OCI-LY3 (cell line): ENCODE measurements at regions not wholly inside any gene's neighbourhood (a gene's known extent, or its start where the extent isn't known, plus 50 kb on each side); places are given as distances from the start of the nearest gene placed in this dataset.

Experiments used
- H2AFZ ChIP-seq: fragments of 200-600, 300-600 bp; shearing (Covaris generic); 2 replicates; pipeline ENCODE4 v1.6.0; 2014; ENCODE audit warnings: antibody characterized with exemption, low read depth, low read length
- H3K27ac ChIP-seq: fragments of 200-600, 300-600 bp; sonication (generic); 2 replicates; pipeline ENCODE4 v1.5.1; 2014; ENCODE audit warnings: mild to moderate bottlenecking, low read length, moderate library complexity, mixed read lengths
- H3K27me3 ChIP-seq: fragments of 200-600, 300-600 bp; sonication (generic); 2 replicates; pipeline ENCODE4 v1.6.1; 2014; ENCODE audit warnings: low read depth, low read length, mixed read lengths
- H3K36me3 ChIP-seq: fragments of 200-600, 300-600 bp; sonication (generic); replicated peaks from 2 replicates; pipeline ENCODE3; 2014; ENCODE audit warnings: low read depth, low read length, mixed read lengths
- H3K4me1 ChIP-seq: fragments of 300-600, 200-600 bp; sonication (generic); 2 replicates; pipeline ENCODE4 v1.6.1; 2014; ENCODE audit warnings: low read length, mixed read lengths
- H3K4me2 ChIP-seq: fragments of 200-600, 300-600 bp; sonication (generic); 2 replicates; pipeline ENCODE4 v1.6.1; 2014; ENCODE audit warnings: low read length, mixed read lengths
- H3K4me3 ChIP-seq: fragments of 300-600, 200-600 bp; sonication (generic); 2 replicates; pipeline ENCODE4 v1.5.1; 2014; ENCODE audit warnings: antibody characterized with exemption, mild to moderate bottlenecking, low read length, moderate library complexity
- H3K79me2 ChIP-seq: fragments of 300-600, 200-600 bp; shearing (Covaris generic); 2 replicates; pipeline ENCODE4 v1.6.1; 2014; ENCODE audit warnings: mild to moderate bottlenecking, low read length, mixed read lengths
- H3K9ac ChIP-seq: fragments of 300-600, 200-600 bp; shearing (Covaris generic); 2 replicates; pipeline ENCODE4 v1.6.0; 2014; ENCODE audit warnings: mild to moderate bottlenecking, low read length, moderate library complexity
- H3K9me3 ChIP-seq: fragments of 200-600, 300-600 bp; shearing (Covaris generic); 2 replicates; pipeline ENCODE4 v1.6.1; 2014; ENCODE audit warnings: low read length, mixed read lengths; ENCODE audit not compliant: insufficient read depth
- H4K20me1 ChIP-seq: fragments of 200-600, 300-600 bp; sonication (generic); 2 replicates; pipeline ENCODE4 v1.6.1; 2016; ENCODE audit warnings: low read length, mixed read lengths; ENCODE audit not compliant: insufficient read depth
- CTCF ChIP-seq: fragments of 200-600, 300-600 bp; sonication (generic); IDR thresholded peaks from 2 replicates; pipeline ENCODE4 v1.5.1; 2014; ENCODE audit warnings: antibody characterized with exemption, low read length, low read depth
- EZH2phosphoT487 ChIP-seq: fragments of 200-600 bp; shearing (Covaris generic); IDR thresholded peaks from 2 replicates; pipeline ENCODE4 v1.6.1; 2018; ENCODE audit warnings: antibody characterized with exemption, mixed run types, low read depth

DNA sequence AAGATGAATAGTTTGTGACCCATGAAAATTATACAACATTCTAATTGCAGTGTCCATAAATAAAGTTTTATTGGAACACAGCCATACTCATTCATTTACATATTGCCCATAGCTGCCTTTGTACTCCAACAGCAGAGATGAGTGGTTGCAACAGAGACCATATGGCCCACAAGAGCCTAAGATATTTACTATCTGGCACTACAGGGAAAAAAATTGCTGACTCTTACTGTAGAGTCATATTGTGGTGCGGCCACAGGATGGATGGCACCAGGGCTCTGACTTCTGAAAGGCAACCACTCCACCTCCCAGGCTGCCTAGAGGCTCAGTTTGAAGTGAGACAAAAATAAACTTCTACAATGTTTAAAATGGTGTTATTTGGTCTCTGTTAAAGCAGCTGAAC is 404.0 kb upstream of the ATP5MC3 start:
- no peaks in the 10 kb centered on the region for H3K36me3 ChIP-seq
- no peak overlapping the region for H2AFZ ChIP-seq
- no peaks in the 10 kb centered on the region for H4K20me1 ChIP-seq
- H3K4me2 ChIP-seq: no peak overlapping the region
- H3K9me3 ChIP-seq: no peaks in the 10 kb centered on the region
- no peak overlapping the region for H3K4me3 ChIP-seq
- H3K9ac ChIP-seq: no peak overlapping the region
- H3K27ac ChIP-seq: no peak overlapping the region
- TF ChIP-seq EZH2phosphoT487 (no peak), CTCF (no peak)
- H3K4me1 ChIP-seq: no peaks in the 10 kb centered on the region
- H3K27me3 ChIP-seq: no peaks in the 10 kb centered on the region
- H3K79me2 ChIP-seq: no peaks in the 10 kb centered on the region

GRCh38 chr2:175580652-175581051 is 399.1 kb upstream of the ATP5MC3 start:
- H4K20me1 ChIP-seq: no peaks in the 10 kb centered on the region
- H3K9me3 ChIP-seq: no peaks in the 10 kb centered on the region
- H3K36me3 ChIP-seq: no peaks in the 10 kb centered on the region
- H3K4me2 ChIP-seq: no peak overlapping the region
- TF ChIP-seq EZH2phosphoT487 (no peak), CTCF (no peak)
- H3K27me3 ChIP-seq: no peaks in the 10 kb centered on the region
- no peak overlapping the region for H3K9ac ChIP-seq
- no peak overlapping the region for H3K4me3 ChIP-seq
- H3K27ac ChIP-seq: no peak overlapping the region
- no peak overlapping the region for H2AFZ ChIP-seq
- no peaks in the 10 kb centered on the region for H3K79me2 ChIP-seq
- peaks cover 22% of the 10 kb centered on the region for H3K4me1 ChIP-seq

- H3K4me3 ChIP-seq: no peak overlapping the region
- H3K4me1 ChIP-seq: peaks cover 29% of the 10 kb centered on the region
- H3K79me2 ChIP-seq: no peaks in the 10 kb centered on the region
- H3K9ac ChIP-seq: no peak overlapping the region
- no peak overlapping the region for H2AFZ ChIP-seq
- H3K4me2 ChIP-seq: peak overlapping the region; percentile 22; the same call in 1 of the 2 replicates
- H3K27me3 ChIP-seq: no peaks in the 10 kb centered on the region
- no peaks in the 10 kb centered on the region for H3K36me3 ChIP-seq
- TF ChIP-seq CTCF (no peak), EZH2phosphoT487 (no peak)
- H4K20me1 ChIP-seq: no peaks in the 10 kb centered on the region
- H3K9me3 ChIP-seq: no peaks in the 10 kb centered on the region
- no peak overlapping the region for H3K27ac ChIP-seq
Observed at GRCh38 chr2:175579646-175580045, 398.1 kb upstream of the ATP5MC3 start.

DNA sequence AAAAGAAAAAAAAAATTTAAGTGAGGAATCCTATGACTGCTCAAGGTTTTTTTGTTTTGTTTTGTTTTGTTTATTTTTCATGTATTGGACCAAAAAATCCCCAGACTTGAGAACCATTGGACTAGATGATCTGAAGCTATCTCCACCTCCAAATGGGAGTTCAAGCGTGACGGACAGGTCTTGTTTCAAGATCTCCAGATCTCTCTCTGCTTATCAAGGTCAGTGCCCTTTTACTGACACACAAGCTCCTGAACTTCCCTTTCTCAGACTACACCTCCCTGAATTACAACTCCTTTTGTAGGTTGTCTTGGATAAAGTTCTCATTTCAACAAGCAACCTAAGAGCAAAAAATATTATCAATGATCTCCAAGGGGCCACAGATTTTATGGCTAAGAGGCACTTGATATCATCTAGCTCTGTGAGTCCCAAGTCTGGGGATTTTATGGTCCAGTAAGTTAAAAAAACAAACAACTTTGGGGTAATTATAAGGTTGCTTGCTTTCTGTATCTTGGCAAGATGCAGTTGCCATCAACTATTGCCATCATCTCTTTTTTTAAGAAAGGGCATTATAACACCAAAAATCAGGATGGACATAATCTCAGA is 396.0 kb upstream of the ATP5MC3 start:
- Histone ChIP-seq H3K4me2 (no peak overlapping the region), H3K9ac (no peak overlapping the region), H2AFZ (no peak overlapping the region), H3K79me2 (no peaks in the 10 kb centered on the region), H3K9me3 (no peaks in the 10 kb centered on the region), H3K27me3 (no peaks in the 10 kb centered on the region), H3K27ac (no peak overlapping the region), H3K4me1 (peaks cover 29% of the 10 kb centered on the region), H3K36me3 (no peaks in the 10 kb centered on the region), H4K20me1 (no peaks in the 10 kb centered on the region), H3K4me3 (no peak overlapping the region)
- TF ChIP-seq EZH2phosphoT487: no peak
- no peak for TF ChIP-seq CTCF
